Natural killer cell (primary cell): ENCODE measurements at regions not wholly inside any gene's neighbourhood (a gene's known extent, or its start where the extent isn't known, plus 50 kb on each side); places are given as distances from the start of the nearest gene placed in this dataset.
"Not testable (repeated sequence)": the region's sequence is repeated elsewhere in the genome, so short reads cannot be mapped to it uniquely, and the experiment has no call there.

Source experiments
- ATAC-seq, 3 donors: fragments of 150-1000 bp in 2 of 3; fragments of 200-7000 bp in 1 of 3; cut with Tn5 transposase; 1 replicate in 1 of 3; 2 replicates in 2 of 3; pipeline ENCODE4 v1.10.0; 2021; ENCODE audit warnings: mild to moderate bottlenecking in 2 of 3, moderate library complexity in 2 of 3
- DNase-seq, 2 donors: peaks; one replicate each; pipeline versions ENCODE4 v3.0.0 to v3.0.0-alpha.2; 2013 to 2021; ENCODE audit warnings: mixed read lengths in 1 of 2
- H3K27ac ChIP-seq: one replicate; pipeline ENCODE4 v1.5.1; 2013; ENCODE audit warnings: mild to moderate bottlenecking, low read length
- H3K27me3 ChIP-seq: one replicate; pipeline ENCODE4 v1.6.1; 2013; ENCODE audit warnings: low read length; ENCODE audit not compliant: control insufficient read depth, insufficient read depth
- H3K36me3 ChIP-seq: one replicate; pipeline ENCODE4 v1.6.1; 2013; ENCODE audit warnings: low read length; ENCODE audit not compliant: control insufficient read depth, insufficient read depth
- H3K4me1 ChIP-seq: one replicate; pipeline ENCODE4 v1.6.1; 2013; ENCODE audit warnings: low read length; ENCODE audit not compliant: control insufficient read depth, insufficient read depth
- H3K4me3 ChIP-seq: one replicate; pipeline ENCODE4 v1.5.1; 2013; ENCODE audit warnings: low read length
- H3K9me3 ChIP-seq: one replicate; pipeline ENCODE4 v1.6.1; 2013; ENCODE audit warnings: low read length; ENCODE audit not compliant: control insufficient read depth, insufficient read depth
- H3K27ac Mint-ChIP-seq, 2 donors: one replicate each; pipeline ENCODE4 v1.8.0; 2022; ENCODE audit warnings: mild to moderate bottlenecking in 2 of 2, mixed read lengths in 2 of 2, moderate library complexity in 1 of 2
- H3K27me3 Mint-ChIP-seq, 2 donors: one replicate each; pipeline ENCODE4 v1.8.0; 2022; ENCODE audit warnings: low read depth in 2 of 2, mixed read lengths in 2 of 2
- H3K36me3 Mint-ChIP-seq: one replicate; pipeline ENCODE4 v1.8.0; 2022; ENCODE audit warnings: mixed read lengths
- H3K4me1 Mint-ChIP-seq, 2 donors: one replicate each; pipeline ENCODE4 v1.8.0; 2022; ENCODE audit warnings: mixed read lengths in 2 of 2
- H3K4me3 Mint-ChIP-seq: one replicate; pipeline ENCODE4 v1.8.0; 2022; ENCODE audit warnings: mild to moderate bottlenecking, moderate library complexity, mixed read lengths
- H3K9me3 Mint-ChIP-seq, 2 donors: one replicate each; pipeline ENCODE4 v1.8.0; 2022; ENCODE audit warnings: mixed read lengths in 2 of 2
- CTCF ChIP-seq: fragments of 200-600 bp; IDR thresholded peaks from one replicate; pipeline ENCODE4 v1.8.0; 2022; ENCODE audit warnings: antibody characterized with exemption
- WGBS: methylation state at CpG from one replicate; pipeline ENCODE4 v1.1.7; 2013; ENCODE audit warnings: missing lambda C conversion rate; ENCODE audit not compliant: insufficient coverage; 5-methylcytosine and 5-hydroxymethylcytosine counted together
- intact Hi-C: fragments of 100-400 bp; cut with micrococcal nuclease; formaldehyde crosslinking; loops from one replicate; pipeline ENCODE4 v1.14.2; 2022

- TF ChIP-seq CTCF, result no peak
- H3K36me3 ChIP-seq, result no peaks in the 10 kb centered on the region
- H3K4me3 ChIP-seq, result no peak overlapping the region
- ATAC-seq, result no peak
- peaks cover 10 to 12% of the 10 kb centered on the region in 2 donors for H3K4me1 Mint-ChIP-seq
- no peak overlapping the region for H3K27ac ChIP-seq
- no peak for DNase-seq
- H3K27ac Mint-ChIP-seq, result no peak overlapping the region
- no peaks in the 10 kb centered on the region for H3K9me3 ChIP-seq
- no peaks in the 10 kb centered on the region for H3K27me3 Mint-ChIP-seq
- no peak overlapping the region for H3K4me3 Mint-ChIP-seq
- H3K9me3 Mint-ChIP-seq, result peaks cover 0 to 4% of the 10 kb centered on the region in 2 donors
- no peaks in the 10 kb centered on the region for H3K27me3 ChIP-seq
- peaks cover 7% of the 10 kb centered on the region for H3K36me3 Mint-ChIP-seq
- H3K4me1 ChIP-seq, result no peaks in the 10 kb centered on the region
- intact Hi-C loops, result loop anchor here (10.0 kb wide), 1 partner anchor 52 kb away; no protein-coding TSS in a partner anchor
- 88% methylated on average over 5 of the region's 5 CpGs for WGBS
These were observed 228.9 kb upstream of the ZNF217 start for GRCh38 chr20:53822534-53822933.

- Mint-ChIP-seq H3K27me3 (no peaks in the 10 kb centered on the region), H3K27ac (no peak overlapping the region), H3K36me3 (peaks cover 7% of the 10 kb centered on the region), H3K9me3 (peaks cover 0 to 4% of the 10 kb centered on the region in 2 donors), H3K4me1 (peaks cover 9 to 19% of the 10 kb centered on the region in 2 donors), H3K4me3 (no peak overlapping the region)
- WGBS, result 96% methylated on average over 7 of the region's 7 CpGs
- ATAC-seq, result no peak
- Histone ChIP-seq H3K4me1 (peaks cover under 1% of the 10 kb centered on the region), H3K36me3 (no peaks in the 10 kb centered on the region), H3K9me3 (no peaks in the 10 kb centered on the region), H3K27ac (no peak overlapping the region), H3K4me3 (no peak overlapping the region), H3K27me3 (no peaks in the 10 kb centered on the region)
- no peak for DNase-seq
- intact Hi-C loops, result loop anchor here (10.0 kb wide), 1 partner anchor 55 kb away; no protein-coding TSS in a partner anchor
- TF ChIP-seq CTCF, result no peak
These were observed 226.4 kb upstream of the ZNF217 start for GRCh38 chr20:53819973-53820451.

DNA sequence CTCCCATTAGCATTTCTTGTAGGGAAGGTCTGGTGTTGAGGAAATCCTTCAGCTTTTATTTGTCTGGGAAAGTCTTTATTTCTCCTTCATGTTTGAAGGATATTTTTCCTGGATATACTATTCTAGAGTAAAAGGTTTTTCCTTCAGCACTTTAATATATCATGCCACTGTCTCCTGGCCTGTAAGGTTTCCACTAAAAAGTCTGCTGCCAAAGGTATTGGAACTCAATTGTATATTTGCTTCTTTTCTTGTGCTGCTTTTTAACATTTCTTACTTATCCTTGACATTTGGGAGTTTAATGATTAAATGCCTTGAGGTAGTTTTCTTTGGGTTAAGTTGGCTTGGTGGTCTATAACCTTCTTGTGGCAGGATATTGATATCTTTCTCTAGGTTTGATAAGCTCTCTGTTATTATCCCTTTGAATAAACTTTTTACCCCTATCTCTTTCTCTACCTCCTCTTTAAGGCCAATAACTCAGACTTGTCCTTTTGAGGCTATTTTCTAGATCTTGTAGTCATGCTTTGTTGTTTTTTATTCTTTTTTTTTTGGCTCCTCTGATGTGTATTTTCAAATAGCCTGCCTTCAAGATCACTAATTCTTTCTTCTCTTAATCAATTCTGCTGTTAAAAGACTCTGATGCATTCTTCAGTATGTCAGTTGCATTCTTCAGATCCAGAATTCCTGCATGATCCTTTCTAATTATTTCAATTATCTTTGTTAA lies 225.0 kb upstream of the ZNF217 start:
- peaks cover 0 to 4% of the 10 kb centered on the region in 2 donors for H3K9me3 Mint-ChIP-seq
- Histone ChIP-seq H3K27me3 (no peaks in the 10 kb centered on the region), H3K27ac (no peak overlapping the region), H3K36me3 (no peaks in the 10 kb centered on the region), H3K4me1 (peaks cover 11% of the 10 kb centered on the region), H3K4me3 (no peak overlapping the region), H3K9me3 (no peaks in the 10 kb centered on the region)
- H3K4me3 Mint-ChIP-seq, result no peak overlapping the region
- ATAC-seq, result no peak
- H3K27ac Mint-ChIP-seq, result no peak overlapping the region
- DNase-seq, result no peak
- no peak for TF ChIP-seq CTCF
- H3K27me3 Mint-ChIP-seq, result no peaks in the 10 kb centered on the region
- intact Hi-C loops, result no loop called here
- H3K4me1 Mint-ChIP-seq, result peaks cover 21 to 33% of the 10 kb centered on the region in 2 donors
- H3K36me3 Mint-ChIP-seq, result peaks cover 7% of the 10 kb centered on the region

GRCh38 chr20:53817513-53817912 lies 223.9 kb upstream of the ZNF217 start:
- H3K4me3 ChIP-seq, H3K27ac ChIP-seq, H3K9me3 ChIP-seq, H3K27ac Mint-ChIP-seq, H3K36me3 ChIP-seq, H3K27me3 Mint-ChIP-seq, ATAC-seq, DNase-seq, H3K27me3 ChIP-seq, H3K36me3 Mint-ChIP-seq, H3K9me3 Mint-ChIP-seq, H3K4me3 Mint-ChIP-seq, intact Hi-C loops: not testable (repeated sequence)
- H3K4me1 Mint-ChIP-seq, result peaks cover 22 to 32% of the 10 kb centered on the region in 2 donors
- WGBS, result 98% methylated on average over 7 of the region's 7 CpGs
- peaks cover 11% of the 10 kb centered on the region for H3K4me1 ChIP-seq
